ENCODE measurements at regions not wholly inside any gene's neighbourhood (a gene's known extent, or its start where the extent isn't known, plus 50 kb on each side); places are given as distances from the start of the nearest gene placed in this dataset.

DNA sequence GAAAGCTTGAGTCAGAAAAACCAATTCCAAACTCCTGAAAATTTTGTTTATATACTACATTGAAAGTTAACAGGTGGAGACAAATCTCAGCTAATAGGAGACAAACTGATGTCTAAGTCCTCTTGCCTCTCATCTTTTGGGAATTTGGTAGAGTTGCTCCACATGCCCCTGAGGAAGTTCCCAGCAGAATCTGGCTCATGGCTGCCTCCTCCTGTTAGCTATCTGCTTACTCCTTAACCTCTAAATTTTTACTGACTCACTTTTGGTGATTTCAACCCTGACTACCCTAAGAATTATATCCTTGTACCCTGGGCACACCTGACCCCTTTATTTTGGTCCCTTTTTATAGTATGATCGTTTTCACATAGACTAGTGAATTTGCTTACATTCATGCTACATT, 633.7 kb upstream of the USP24 start:
- TF ChIP-seq, protein P1, sequence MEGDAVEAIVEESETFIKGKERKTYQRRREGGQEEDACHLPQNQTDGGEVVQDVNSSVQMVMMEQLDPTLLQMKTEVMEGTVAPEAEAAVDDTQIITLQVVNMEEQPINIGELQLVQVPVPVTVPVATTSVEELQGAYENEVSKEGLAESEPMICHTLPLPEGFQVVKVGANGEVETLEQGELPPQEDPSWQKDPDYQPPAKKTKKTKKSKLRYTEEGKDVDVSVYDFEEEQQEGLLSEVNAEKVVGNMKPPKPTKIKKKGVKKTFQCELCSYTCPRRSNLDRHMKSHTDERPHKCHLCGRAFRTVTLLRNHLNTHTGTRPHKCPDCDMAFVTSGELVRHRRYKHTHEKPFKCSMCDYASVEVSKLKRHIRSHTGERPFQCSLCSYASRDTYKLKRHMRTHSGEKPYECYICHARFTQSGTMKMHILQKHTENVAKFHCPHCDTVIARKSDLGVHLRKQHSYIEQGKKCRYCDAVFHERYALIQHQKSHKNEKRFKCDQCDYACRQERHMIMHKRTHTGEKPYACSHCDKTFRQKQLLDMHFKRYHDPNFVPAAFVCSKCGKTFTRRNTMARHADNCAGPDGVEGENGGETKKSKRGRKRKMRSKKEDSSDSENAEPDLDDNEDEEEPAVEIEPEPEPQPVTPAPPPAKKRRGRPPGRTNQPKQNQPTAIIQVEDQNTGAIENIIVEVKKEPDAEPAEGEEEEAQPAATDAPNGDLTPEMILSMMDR (IDR thresholded peaks at IDR 0.05 in 8 of 11, conservative IDR thresholded peaks at IDR 0.05 in 3 of 11) = no peak
- TF ChIP-seq POLR2A (IDR thresholded peaks at IDR 0.05) = no peak
